Stimulated activated CD4-positive, alpha-beta T cell treated with anti-CD3 and anti-CD28 coated beads, Interleukin-15, amount 100 ng/mL, for 24 hours (primary cell): ENCODE measurements at regions not wholly inside any gene's neighbourhood (a gene's known extent, or its start where the extent isn't known, plus 50 kb on each side); places are given as distances from the start of the nearest gene placed in this dataset.
"Not testable (repeated sequence)": the region's sequence is repeated elsewhere in the genome, so short reads cannot be mapped to it uniquely, and the experiment has no call there.

Experiments
- DNase-seq: peaks from one replicate; pipeline ENCODE4 v3.0.0-alpha.2; 2020

- DNase-seq: no peak
Observed at GRCh38 chr18:73153271-73153670, 285.5 kb upstream of the NETO1 start.

- DNase-seq: no peak
Observed at GRCh38 chr18:73151086-73151485, 283.3 kb upstream of the NETO1 start.

DNA sequence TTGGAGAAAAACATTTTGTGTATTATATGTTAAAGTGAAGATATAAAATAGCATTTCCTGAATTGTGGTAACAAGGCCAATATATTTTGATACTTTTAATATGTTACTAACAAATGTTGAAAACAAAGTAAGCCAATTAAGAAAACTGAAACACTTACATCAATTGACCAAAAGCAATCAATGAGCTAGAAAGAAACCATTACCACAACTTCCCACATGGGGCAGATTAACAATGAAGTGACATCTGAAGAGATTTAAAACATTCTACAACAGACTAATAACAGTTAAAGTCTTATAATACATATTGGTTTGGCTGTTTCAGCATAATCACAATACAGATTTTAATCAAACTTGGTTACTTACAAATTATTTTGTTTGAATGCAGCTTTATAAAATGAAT, 282.4 kb upstream of the NETO1 start:
- DNase-seq: no peak

- no peak for DNase-seq
Observed at GRCh38 chr18:73147590-73147989, 279.8 kb upstream of the NETO1 start.

GRCh38 chr18:73144030-73144429, 276.2 kb upstream of the NETO1 start:
- no peak for DNase-seq

DNA sequence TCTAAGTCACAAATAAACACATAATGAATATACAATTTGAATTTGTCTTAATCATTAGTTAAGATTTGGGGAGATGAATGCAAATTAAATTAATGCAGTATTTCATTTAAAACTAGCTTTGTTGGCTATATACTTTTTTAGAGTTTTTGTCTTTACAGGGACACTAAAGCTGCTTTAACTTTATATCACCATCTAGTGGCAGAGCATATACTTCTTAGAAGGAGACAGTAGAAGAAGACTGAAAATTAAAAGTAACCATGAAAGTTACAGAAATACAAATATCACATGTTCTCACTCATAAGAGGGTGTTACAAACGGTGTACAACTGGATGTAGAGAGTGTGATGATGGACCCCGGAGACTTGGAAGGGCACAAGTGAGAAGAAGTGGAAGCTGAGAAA, 268.3 kb upstream of the NETO1 start:
- no peak for DNase-seq

DNA sequence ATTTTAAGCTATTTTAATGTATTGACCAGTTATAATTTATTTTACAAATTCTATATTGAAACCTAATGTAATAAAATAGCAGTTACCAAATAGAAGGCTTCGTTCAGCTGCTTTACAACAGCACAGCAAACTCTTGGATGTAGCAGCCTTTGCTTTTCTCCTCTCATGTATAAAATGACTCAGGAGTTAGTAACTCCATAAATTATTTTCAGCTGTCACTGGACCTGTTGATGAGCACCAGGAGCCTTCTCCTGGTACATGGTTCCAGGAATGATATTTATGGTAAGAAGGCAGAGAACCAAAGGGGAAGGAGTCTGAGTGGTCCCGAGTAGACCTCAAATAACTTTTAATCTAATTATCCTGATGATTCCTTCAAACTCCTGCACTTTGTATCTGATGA, 256.4 kb upstream of the NETO1 start:
- no peak for DNase-seq

DNA sequence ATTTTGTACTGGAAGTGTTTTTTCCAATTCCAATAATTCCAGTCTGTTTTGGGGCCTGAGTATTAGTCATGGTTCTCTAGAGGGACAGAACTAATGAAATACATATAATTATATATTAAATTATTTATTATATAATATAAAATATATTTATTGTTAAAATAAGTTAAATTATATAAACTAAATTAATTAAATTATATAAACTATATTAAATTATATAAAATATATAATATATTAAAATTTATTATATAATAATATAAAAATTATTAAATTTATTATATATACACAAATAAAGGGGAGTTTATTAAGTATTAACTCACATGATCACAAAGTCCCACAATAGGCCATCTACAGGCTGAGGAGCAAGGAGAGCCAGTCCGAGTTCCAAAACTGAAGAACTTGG, 253.4 kb upstream of the NETO1 start:
- no peak for DNase-seq

DNA sequence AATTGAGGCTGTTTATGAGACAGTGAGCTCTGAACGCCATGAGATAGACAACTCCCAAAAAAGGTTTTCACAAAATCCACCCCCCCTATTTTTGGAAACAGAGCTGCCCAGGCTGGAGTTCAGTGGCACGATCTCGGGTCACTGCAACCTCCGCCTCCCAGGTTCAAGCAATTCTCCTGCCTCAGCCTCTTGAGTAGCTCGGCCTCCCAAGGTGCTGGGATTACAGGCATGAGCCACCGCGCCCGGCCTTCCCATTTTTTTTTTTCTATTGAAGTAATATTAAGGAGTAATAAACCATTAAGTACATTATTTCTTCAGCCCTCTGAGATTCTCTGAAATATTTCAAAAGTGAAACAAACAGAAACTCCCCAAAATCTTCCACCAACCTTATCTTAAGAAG, 252.8 kb upstream of the NETO1 start:
- no peak for DNase-seq

DNA sequence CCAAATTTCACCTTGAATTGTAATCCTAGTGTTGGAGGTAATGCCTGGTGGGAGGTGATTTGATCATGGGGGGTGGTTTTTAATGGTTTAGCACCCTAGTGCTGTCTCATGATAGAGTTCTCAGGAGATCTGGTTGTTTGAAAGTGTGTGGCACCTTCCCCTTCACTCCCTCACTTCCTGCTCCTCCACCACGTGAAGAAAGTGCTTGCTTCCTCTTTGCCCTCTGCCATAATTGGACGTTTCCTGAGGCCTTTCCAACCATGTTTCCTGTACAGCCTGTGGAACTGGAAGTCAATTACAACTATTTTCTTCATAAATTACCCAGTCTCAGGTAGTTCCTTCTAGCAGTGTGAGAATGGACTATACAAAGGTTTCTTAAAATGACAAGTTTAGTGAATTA, 251.8 kb upstream of the NETO1 start:
- no peak for DNase-seq

DNA sequence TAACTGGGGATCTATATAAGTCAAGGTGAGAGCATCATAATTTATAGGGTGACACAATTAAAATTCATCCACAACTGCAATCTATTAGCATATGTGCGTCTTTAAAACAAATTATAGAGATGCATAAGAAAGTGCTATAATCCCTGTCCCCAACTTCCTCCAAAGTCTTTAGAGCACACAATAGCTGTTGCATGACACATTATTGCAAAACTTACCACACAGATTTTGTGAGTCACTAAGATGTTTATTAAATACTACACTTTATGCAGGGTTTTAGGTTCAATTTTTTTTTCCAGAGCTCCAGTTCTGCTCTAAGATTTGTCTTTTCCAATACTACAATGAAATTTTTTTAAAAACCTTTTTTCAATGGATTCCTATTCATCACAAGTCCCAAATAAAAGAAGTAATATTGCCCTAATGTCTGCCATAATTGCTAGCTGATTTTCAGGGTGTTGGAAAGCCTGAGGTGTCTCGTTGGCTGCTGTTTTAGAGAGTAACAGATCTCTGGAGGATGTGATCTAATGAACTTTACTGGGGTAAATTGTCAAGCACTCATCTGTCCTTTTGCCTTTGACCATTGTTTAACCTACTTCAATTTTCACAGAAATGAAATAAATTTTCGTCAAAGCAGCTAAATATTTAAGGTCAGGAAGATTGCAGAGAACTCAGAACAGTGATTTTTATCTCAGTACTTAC, 250.5 kb upstream of the NETO1 start:
- DNase-seq: no peak

GRCh38 chr18:73110307-73110706, 242.5 kb upstream of the NETO1 start:
- no peak for DNase-seq

DNA sequence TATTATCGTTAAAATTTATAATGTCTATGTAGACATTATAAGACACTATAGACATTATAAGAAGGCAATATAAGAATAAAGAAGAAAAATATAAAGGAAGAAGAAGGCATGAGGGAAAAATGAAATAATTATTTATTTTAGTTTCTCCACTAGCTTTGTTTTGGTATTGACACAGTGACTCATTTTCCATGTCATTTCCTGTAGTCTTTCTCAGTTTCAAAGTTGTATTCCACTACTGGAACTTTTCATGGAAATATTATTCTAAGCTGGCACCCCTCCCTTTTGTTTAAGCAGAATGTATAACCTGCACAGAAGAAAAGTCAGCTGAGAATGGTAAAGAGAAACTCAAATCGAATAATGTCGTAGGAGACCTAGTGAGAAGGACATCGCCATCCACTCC, 234.2 kb upstream of the NETO1 start:
- DNase-seq: no peak

DNA sequence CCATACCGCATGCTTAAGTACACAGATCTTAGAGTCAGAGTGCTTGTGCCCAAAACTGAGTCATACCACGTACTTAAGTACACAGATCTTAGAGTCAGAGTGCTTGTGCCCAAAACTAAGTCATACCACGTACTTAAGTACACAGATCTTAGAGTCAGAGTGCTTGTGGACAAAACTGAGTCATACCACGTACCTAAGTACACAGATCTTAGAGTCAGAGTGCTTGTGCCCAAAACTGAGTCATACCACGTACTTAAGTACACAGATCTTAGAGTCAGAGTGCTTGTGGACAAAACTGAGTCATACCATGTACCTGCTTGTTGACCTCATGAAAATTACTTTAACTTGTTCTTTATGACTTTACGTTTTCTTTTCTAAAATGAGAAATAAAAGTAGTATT, 233.7 kb upstream of the NETO1 start:
- not testable (repeated sequence) for DNase-seq

- DNase-seq: no peak
Observed at GRCh38 chr18:73099759-73100158, 232.0 kb upstream of the NETO1 start.

DNA sequence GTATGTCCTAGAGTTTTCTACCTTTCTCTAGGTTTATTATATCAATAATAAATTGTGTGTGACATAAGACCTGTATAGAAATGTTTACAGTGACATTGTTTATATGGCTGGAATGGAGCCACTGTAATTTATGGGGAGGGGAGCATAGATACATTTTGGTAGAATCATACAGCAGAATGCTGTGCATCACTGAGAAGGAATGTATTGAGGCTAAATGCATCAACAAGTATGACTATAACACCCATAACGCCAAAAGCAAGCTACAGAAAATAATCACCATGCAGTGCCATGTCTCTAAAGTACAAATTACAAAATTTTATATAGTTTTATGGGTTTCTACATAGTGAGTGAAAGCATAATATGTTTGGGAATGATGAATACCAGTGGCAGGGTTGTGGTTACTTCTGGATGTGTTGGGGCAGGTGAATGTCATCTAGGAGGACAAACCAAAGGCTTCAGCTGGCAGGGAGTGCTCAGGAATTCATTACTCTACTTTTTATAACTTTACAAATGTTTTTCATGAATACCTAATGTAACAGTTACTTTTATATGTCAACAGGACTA, 226.0 kb upstream of the NETO1 start:
- DNase-seq: no peak

DNA sequence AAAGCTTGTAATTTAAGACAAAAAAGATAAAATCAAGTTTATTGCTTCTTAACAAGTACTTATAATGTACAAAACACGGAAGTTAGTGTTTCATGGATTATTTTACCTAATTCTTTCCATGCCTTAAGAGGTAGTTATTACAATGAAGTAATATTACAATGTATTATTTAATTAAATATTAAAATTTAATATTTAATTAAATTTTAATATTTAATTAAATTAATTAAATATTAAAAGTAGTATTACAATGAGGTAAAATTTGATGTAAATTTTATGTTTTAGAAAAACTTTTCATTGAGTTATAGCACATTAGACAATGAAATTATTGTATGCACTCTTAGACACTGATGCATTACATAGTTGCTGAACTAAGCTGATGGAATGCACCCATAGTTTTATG, 220.7 kb upstream of the NETO1 start:
- DNase-seq: no peak

GRCh38 chr18:73087282-73087977, 219.6 kb upstream of the NETO1 start:
- no peak for DNase-seq

DNA sequence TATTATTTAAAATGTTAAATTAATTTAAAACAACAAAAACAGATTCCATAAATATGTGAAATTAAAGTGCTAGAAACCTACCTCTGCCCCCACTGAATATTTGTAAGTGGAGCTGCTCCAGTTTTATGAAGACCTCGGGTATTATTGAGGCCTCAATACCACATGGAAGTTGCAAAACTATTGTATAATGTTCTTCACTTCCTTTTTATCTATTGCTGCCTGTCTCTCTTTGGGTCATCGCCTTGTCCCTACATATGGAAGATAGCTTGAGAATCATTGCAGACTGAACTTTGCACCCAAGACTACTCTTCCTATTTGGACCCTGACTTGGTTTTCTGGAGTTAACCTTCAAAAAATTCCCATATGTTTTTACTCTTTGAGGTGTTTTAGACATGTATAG, 212.1 kb upstream of the NETO1 start:
- DNase-seq: no peak

DNA sequence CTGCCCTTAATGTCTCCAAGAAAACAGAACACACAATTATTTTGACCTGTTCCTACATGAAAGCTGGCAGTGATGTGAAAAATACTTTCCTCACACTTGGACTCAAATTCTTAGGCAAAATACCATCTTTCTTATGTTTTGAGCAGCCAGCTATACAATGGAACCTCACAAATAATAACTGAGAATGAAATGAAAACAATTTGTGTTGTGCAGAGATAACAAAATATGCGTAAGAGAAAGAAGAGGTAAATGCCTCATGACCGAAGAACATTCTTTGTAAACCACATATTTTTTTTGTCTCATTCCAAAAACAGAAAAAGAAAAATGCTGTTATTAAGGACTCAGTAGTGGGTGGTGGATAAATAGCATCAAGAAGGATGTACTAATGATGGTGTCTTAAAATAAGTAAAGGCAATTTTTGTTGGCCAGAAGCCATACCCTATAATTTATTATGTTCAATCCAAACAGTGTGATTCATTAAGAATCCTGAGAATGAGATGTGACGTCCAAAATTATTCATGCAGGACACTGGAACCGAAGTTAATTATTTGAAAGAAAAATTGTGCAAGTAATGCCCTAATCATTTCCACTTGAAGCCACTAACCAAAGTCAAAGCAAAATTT, 193.0 kb upstream of the NETO1 start:
- no peak for DNase-seq

GRCh38 chr18:73059280-73059679, 191.5 kb upstream of the NETO1 start:
- no peak for DNase-seq

GRCh38 chr18:73047688-73048087, 179.9 kb upstream of the NETO1 start:
- DNase-seq: no peak

DNA sequence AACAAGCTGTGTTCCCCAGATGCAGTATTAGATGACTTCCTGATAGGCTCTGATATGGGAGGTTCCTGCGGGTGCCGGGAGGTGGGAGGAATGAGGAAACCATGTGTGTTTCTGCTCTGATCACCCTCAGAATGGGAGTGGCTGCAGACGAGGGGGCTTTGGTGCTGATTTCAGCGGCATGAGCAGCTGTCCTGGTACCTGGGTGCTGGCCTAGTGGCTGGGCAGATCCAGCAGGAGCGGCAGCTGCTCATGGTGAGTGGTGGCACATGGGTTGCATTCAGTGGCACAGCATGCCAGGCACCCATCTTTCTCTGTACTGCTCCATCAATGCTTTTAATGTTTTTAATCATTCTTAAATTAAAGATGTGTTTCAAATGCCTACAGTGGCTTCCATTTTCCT, 177.2 kb upstream of the NETO1 start:
- DNase-seq: no peak

DNA sequence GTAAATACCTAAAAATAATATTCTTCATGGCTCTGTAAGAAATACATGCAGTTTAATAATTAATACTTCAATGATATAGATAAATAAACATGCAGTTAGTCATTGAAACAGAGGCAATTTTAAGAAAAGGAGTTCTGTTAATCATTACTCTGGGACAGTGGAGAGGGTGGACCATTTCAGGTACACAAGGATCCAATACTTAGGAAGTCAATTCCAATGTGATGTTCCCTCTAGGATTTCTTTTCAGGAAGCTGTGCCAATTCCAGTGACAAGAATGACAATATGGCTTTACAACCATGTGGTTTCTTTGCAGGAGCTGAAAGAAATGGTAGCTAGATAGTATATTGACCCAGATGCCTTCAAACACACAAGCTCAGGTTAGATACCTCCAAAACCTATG, 175.8 kb upstream of the NETO1 start:
- no peak for DNase-seq
